ENCODE measurements at regions not wholly inside any gene's neighbourhood (a gene's known extent, or its start where the extent isn't known, plus 50 kb on each side); places are given as distances from the start of the nearest gene placed in this dataset.
A peak's percentile ranks its signal among the peaks of the same experiment; 100 is the strongest.

GRCh38 chr3:163953526-163953925, 1124.8 kb downstream of the SI start:
- Histone ChIP-seq H3K27me3 (no peaks in the 10 kb centered on the region), H3K9me3 (no peaks in the 10 kb centered on the region), H3K36me3 (no peaks in the 10 kb centered on the region), H3K4me3 (no peak overlapping the region)
- DNase-seq = no peak

- Histone ChIP-seq H3K4me3 (no peak overlapping the region), H3K27me3 (no peaks in the 10 kb centered on the region), H3K36me3 (no peaks in the 10 kb centered on the region), H3K9me3 (no peaks in the 10 kb centered on the region)
- no peak for DNase-seq
Observed at GRCh38 chr3:163952499-163952898, 1125.8 kb downstream of the SI start.

GRCh38 chr3:163951397-163951987, 1126.8 kb downstream of the SI start:
- DNase-seq = no peak

GRCh38 chr3:163946785-163947184, 1131.5 kb downstream of the SI start:
- no peaks in the 10 kb centered on the region for H3K36me3 ChIP-seq
- H3K9me3 ChIP-seq = no peaks in the 10 kb centered on the region
- no peak overlapping the region for H3K4me3 ChIP-seq
- no peak for DNase-seq
- H3K27me3 ChIP-seq = no peaks in the 10 kb centered on the region

More at GRCh38 chr3:163951397-163951987, 1126.8 kb downstream of the SI start:
- no peaks in the 10 kb centered on the region for H3K27me3 ChIP-seq
- no peaks in the 10 kb centered on the region for H3K9me3 ChIP-seq
- H3K36me3 ChIP-seq = no peaks in the 10 kb centered on the region
- H3K4me3 ChIP-seq = no peak overlapping the region

GRCh38 chr3:163943664-163944063, 1134.6 kb downstream of the SI start:
- H3K27me3 ChIP-seq = no peaks in the 10 kb centered on the region
- no peaks in the 10 kb centered on the region for H3K36me3 ChIP-seq
- DNase-seq = no peak
- H3K4me3 ChIP-seq = no peak overlapping the region
- no peaks in the 10 kb centered on the region for H3K9me3 ChIP-seq

- Histone ChIP-seq H3K4me3 (no peak overlapping the region), H3K27me3 (no peaks in the 10 kb centered on the region), H3K36me3 (no peaks in the 10 kb centered on the region), H3K9me3 (no peaks in the 10 kb centered on the region)
- DNase-seq = peak; percentile 38
Observed at GRCh38 chr3:163939926-163940325, 1138.4 kb downstream of the SI start.

- Histone ChIP-seq H3K36me3 (no peaks in the 10 kb centered on the region), H3K27me3 (no peaks in the 10 kb centered on the region), H3K9me3 (no peaks in the 10 kb centered on the region), H3K4me3 (no peak overlapping the region)
- DNase-seq = no peak
Observed at GRCh38 chr3:163936543-163936942, 1141.8 kb downstream of the SI start.

- DNase-seq = no peak
- Histone ChIP-seq H3K27me3 (no peaks in the 10 kb centered on the region), H3K9me3 (no peaks in the 10 kb centered on the region), H3K4me3 (no peak overlapping the region), H3K36me3 (no peaks in the 10 kb centered on the region)
Observed at GRCh38 chr3:163935411-163935810, 1142.9 kb downstream of the SI start.

- Histone ChIP-seq H3K9me3 (no peaks in the 10 kb centered on the region), H3K27me3 (no peaks in the 10 kb centered on the region), H3K36me3 (no peaks in the 10 kb centered on the region), H3K4me3 (no peak overlapping the region)
- DNase-seq = no peak
Observed at GRCh38 chr3:163929069-163929652, 1149.1 kb downstream of the SI start.

GRCh38 chr3:163927521-163927920, 1150.8 kb downstream of the SI start:
- H3K4me3 ChIP-seq = no peak overlapping the region
- no peaks in the 10 kb centered on the region for H3K27me3 ChIP-seq
- no peaks in the 10 kb centered on the region for H3K36me3 ChIP-seq
- no peaks in the 10 kb centered on the region for H3K9me3 ChIP-seq
- no peak for DNase-seq

GRCh38 chr3:163924600-163924999, 1153.7 kb downstream of the SI start:
- DNase-seq = no peak

GRCh38 chr3:163919154-163919553, 1159.1 kb downstream of the SI start:
- Histone ChIP-seq H3K27me3 (no peaks in the 10 kb centered on the region), H3K9me3 (no peaks in the 10 kb centered on the region), H3K36me3 (no peaks in the 10 kb centered on the region), H3K4me3 (no peak overlapping the region)
- no peak for DNase-seq

More at GRCh38 chr3:163924600-163924999, 1153.7 kb downstream of the SI start:
- Histone ChIP-seq H3K9me3 (no peaks in the 10 kb centered on the region), H3K36me3 (no peaks in the 10 kb centered on the region), H3K27me3 (no peaks in the 10 kb centered on the region), H3K4me3 (no peak overlapping the region)

- no peaks in the 10 kb centered on the region for H3K36me3 ChIP-seq
- no peaks in the 10 kb centered on the region for H3K9me3 ChIP-seq
- H3K4me3 ChIP-seq = no peak overlapping the region
- H3K27me3 ChIP-seq = no peaks in the 10 kb centered on the region
- DNase-seq = no peak
Observed at GRCh38 chr3:163916596-163917560, 1161.4 kb downstream of the SI start.

GRCh38 chr3:163915280-163915679, 1163.0 kb downstream of the SI start:
- H3K36me3 ChIP-seq = no peaks in the 10 kb centered on the region
- no peak for DNase-seq
- no peaks in the 10 kb centered on the region for H3K27me3 ChIP-seq
- H3K4me3 ChIP-seq = no peak overlapping the region
- H3K9me3 ChIP-seq = no peaks in the 10 kb centered on the region

GRCh38 chr3:163914567-163914966, 1163.7 kb downstream of the SI start:
- no peak overlapping the region for H3K4me3 ChIP-seq
- no peaks in the 10 kb centered on the region for H3K9me3 ChIP-seq
- H3K36me3 ChIP-seq = no peaks in the 10 kb centered on the region
- H3K27me3 ChIP-seq = no peaks in the 10 kb centered on the region
- no peak for DNase-seq

- H3K9me3 ChIP-seq = no peaks in the 10 kb centered on the region
- DNase-seq = no peak
- H3K27me3 ChIP-seq = no peaks in the 10 kb centered on the region
- H3K36me3 ChIP-seq = no peaks in the 10 kb centered on the region
- no peak overlapping the region for H3K4me3 ChIP-seq
Observed at GRCh38 chr3:163891771-163892170, 1186.5 kb downstream of the SI start.

GRCh38 chr3:163890661-163891060, 1187.6 kb downstream of the SI start:
- DNase-seq = no peak
- Histone ChIP-seq H3K9me3 (no peaks in the 10 kb centered on the region), H3K27me3 (no peaks in the 10 kb centered on the region), H3K36me3 (no peaks in the 10 kb centered on the region), H3K4me3 (no peak overlapping the region)

All from MG63 (cell line).